GM19324 (cell line): ENCODE measurements at regions not wholly inside any gene's neighbourhood (a gene's known extent, or its start where the extent isn't known, plus 50 kb on each side); places are given as distances from the start of the nearest gene placed in this dataset.
A peak's percentile ranks its signal among the peaks of the same experiment; 100 is the strongest.
"Not testable (repeated sequence)": the region's sequence is repeated elsewhere in the genome, so short reads cannot be mapped to it uniquely, and the experiment has no call there.

ENCODE experiments used
- ATAC-seq: cut with Tn5 transposase; IDR thresholded peaks from one replicate; pipeline ENCODE4 v1.9.1; 2021; ENCODE audit warnings: mild to moderate bottlenecking, moderate library complexity; ENCODE audit not compliant: unreplicated experiment, low FRiP score

DNA sequence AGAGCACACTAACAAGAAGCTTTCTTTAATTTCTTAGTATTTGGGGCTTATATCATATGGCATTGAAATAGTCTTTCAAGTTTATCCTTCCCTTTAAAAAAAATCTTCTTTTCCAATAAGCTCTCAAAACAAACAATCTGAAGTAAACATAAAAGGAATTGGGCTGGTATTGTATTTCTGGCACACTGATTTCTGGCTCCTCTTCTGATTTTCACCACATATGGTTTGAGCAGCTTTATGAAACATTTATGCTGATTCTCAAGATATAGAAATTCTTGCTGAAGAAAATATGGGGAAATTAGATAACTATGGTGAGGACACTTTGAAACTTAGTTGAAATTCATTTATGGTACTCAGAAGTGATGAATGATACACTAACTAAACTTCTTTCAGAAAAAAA, 467.2 kb downstream of the TFAP2B start:
- no peak for ATAC-seq

DNA sequence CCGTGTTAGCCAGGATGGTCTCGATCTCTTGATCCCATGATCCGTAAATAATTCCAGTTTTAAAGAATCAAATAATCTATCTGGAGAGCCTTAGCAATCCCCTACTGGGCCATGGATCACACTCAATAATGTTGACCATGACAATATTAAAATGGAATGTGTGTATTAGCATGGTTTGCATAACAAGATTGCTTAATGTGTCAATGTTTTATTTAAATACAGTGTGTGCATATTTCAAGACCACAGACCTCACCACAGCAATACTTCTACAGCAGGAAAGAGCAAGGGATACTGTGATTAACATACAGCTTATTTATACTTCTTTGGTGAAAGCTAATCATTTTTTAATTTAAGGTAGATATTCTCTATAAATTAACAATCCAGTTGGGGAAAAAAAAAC, 470.4 kb downstream of the TFAP2B start:
- ATAC-seq, result no peak

DNA sequence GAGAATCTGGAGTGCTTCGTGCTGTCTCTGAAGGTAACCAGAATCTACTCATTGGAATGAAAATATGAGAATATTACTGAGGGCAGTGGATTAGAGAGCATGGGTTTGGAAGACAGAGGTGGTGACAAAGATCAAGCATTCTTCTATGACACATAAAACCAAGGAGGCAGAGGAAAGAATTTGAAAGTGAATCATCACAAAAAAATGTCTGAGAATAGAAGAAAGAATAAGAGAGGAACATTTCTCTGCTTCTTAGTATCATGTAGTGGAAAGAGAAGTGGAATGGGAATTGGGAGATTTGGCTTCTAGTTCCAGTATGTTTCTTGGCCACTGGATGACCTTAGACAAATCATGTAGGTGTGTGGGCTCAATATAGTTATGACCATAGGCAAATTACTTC, 474.0 kb downstream of the TFAP2B start:
- ATAC-seq, result no peak

DNA sequence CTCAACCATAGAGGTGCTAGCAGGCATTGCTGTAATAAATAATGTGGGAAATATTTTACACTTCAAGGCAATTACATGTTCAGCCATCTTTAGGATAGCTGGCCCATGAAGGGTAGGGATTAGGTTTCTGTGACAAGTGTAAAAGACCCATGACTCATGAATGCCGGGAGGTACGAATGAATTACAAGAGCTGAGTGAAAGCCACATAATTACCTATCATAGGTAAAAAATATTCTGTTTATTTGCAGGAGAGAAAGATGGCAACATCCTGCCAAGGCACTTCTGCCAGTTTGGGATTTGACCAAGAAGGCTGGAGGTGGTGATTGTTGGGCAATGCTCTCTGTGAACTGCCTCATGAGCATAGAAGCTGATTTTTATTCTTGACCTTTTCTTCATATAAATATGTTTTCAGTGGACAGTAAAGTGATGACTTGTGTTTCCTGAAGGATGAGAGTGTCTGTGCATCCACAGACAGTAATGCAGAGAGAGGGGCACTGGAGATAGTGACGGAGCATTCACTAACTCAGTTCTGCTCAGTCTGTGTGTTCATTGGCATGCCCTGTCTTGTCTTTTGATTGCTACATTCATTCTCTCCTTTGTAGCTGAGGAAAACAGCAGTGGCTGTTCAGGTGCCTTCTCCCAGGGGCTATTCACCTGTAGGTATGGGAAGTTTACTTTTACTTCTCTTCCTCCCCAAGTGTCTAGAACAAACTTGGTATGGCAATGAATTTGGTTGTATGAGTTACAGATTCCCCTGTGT, 481.1 kb downstream of the TFAP2B start:
- no peak for ATAC-seq

DNA sequence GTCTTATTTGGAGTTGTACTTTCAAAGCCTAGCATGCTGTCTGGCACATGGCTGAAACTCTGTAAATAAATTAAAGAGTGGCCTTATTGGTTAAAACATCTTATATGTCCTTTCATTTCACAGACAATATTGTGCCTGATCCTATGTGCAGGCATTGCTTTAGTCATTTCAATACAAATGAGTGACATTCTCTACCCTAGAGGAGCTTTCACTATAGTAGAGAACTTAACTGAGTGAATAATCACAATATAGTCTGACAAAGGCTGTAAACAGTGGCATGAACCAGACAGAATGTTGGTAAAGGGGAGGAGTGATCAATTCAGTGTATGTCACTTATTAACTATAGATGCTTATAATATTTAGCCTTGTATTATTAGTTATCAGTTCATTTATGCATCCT, 481.8 kb downstream of the TFAP2B start:
- peak; percentile 47 for ATAC-seq

GRCh38 chr6:51301962-51302361, 483.3 kb downstream of the TFAP2B start:
- peak; percentile 47 for ATAC-seq

DNA sequence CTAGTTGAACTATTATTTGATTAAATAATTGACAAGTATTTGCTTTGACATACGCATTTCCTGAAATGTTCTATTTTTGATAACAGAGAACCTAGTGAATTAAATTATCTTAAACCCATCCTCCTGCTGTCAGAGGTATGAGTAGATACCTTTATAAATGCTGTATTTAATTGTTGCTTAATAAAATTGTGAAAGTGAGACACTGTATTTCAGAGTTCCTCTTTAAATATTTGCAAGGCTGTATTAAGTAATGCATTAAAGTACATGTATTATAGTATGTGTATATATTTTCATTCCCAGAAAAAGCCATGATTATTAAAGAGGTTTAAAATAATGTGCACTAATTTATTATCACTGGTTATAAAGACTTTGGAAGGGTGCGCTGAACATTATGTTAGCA, 483.8 kb downstream of the TFAP2B start:
- no peak for ATAC-seq

GRCh38 chr6:51303338-51303737, 484.7 kb downstream of the TFAP2B start:
- no peak for ATAC-seq

GRCh38 chr6:51314965-51315364, 496.3 kb downstream of the TFAP2B start:
- ATAC-seq, result no peak

DNA sequence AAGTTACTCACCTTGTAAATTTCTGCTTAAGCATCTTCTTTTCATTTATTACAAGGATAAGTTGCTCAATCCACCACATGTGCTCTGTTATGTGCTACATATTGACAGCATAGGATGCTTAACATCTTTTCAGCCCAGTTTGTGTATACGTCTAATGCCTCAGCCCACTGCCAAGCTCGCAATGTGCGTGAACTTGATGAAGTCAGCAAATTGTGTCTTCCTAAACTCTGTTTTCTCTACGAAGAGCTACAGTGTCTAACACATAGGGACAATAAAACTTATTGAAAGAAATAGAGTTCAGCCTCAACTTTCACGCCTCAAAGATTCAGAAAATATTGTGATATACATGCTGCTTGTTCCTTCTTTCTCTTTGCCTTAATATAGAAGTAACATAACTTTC, 500.0 kb downstream of the TFAP2B start:
- no peak for ATAC-seq

DNA sequence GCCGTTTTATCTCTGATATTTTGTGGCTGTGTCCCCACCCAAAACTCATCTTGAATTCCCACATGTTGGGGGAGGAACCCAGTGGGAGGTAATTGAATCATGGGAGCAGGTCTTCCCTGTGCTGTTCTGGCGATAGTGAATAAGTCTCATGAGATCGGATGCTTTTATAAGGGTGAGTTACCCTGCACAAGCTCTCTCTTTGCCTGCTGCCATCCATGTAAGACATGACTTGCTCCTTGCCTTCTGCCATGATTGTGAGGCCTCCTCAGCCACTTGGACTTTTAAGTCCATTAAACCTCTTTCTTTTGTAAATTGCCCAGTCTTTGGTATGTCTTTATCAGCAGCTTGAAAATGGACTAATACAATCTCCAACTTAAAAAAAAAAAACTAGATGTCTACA, 502.8 kb downstream of the TFAP2B start:
- ATAC-seq, result not testable (repeated sequence)

DNA sequence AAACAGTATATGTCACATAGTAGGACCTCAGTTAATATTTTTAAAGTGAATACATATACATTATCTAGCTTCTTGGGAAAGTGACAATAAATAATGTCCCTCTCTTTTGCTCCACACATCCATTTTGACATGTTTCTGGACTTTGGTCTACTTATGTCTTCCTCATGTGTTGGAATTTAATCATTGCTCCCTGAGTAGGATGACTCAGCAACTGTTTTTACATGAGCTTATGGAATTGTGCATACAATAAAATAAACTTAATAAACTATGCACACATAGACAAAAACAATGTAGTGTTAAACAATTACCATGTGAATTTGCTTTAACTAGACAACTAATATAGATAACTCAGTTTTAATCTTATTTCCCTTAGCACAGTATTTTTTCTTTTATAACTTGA, 503.8 kb downstream of the TFAP2B start:
- no peak for ATAC-seq

GRCh38 chr6:51323056-51323455, 504.4 kb downstream of the TFAP2B start:
- no peak for ATAC-seq

DNA sequence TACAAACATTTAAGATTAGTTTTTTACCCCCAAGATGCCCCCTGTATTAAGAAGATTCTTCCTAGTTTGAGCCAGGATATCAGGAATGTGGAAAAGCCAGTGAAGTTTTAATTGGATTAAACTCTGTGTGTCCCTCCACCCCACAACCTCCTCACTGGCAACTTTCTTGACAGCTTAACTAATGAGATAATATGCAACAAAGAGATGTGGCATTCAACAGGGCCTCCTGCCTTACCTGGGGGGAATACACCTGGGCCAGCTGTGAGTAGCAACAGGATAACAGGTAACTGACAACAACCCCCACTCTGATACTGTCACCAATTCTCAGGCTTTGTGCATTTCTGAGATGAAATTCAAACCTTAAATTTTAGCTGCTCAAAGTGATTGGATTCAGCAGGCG, 512.3 kb downstream of the TFAP2B start:
- ATAC-seq, result no peak

GRCh38 chr6:51335543-51335942, 516.9 kb downstream of the TFAP2B start:
- no peak for ATAC-seq

- ATAC-seq, result no peak
Observed at GRCh38 chr6:51336185-51336584, 517.5 kb downstream of the TFAP2B start.

GRCh38 chr6:51337277-51337676, 518.6 kb downstream of the TFAP2B start:
- ATAC-seq, result no peak

DNA sequence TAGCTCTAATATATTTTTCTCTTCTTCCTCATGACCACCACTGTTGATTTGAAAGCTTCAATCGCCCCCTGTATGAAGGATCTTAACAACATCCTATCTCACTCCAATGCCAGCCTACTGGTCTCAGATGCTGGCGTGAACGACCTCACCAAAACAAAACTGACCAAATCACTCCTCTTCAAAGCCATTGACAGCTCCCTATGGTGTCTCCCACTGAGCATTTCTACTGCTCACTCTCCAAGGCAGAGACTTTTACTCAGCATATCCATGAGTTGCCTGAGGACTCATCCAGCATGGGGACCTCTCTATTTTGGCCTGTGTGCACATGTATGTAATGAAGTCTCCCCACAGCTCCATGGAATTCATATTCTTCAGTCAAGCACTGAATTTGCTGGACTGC, 520.4 kb downstream of the TFAP2B start:
- ATAC-seq, result no peak

- ATAC-seq, result no peak
Observed at GRCh38 chr6:51339728-51340127, 521.1 kb downstream of the TFAP2B start.

DNA sequence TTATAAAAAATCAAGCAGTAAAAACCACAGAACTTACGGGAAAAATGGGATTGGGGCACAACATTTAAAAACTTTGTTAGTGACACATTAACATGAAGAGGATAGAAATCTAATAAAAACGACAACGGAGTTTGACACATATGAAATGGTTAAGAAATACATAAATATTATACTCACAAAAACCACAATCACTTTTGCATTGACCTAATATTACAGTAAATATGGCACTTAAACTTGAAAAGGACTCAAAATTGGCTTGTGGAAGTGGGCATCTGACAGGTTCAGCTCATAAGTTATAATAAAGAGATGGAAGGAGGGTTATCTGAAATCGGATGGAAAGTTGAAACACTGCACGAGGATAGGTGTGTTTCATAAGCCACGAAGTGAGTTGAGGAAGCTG, 523.7 kb downstream of the TFAP2B start:
- ATAC-seq, result no peak

DNA sequence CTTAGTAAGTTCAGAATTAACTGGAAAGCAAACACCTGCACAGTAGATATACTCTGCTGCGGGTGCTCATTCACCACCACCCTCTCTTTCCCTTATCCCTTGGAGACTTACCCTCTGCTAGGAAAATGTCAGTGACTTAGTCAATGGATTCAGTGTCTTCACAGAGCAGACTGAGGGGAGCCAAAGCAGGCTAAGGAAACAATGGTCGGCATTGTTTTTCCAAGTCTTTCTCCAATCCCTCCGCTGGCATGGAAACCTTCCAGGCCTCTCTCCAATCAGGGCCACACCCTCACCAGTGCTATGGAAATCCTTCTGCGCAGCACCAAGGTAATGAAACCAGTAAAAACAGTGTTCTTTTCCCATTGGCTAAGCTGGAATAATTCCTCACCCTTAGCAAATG, 531.2 kb downstream of the TFAP2B start:
- ATAC-seq, result no peak

DNA sequence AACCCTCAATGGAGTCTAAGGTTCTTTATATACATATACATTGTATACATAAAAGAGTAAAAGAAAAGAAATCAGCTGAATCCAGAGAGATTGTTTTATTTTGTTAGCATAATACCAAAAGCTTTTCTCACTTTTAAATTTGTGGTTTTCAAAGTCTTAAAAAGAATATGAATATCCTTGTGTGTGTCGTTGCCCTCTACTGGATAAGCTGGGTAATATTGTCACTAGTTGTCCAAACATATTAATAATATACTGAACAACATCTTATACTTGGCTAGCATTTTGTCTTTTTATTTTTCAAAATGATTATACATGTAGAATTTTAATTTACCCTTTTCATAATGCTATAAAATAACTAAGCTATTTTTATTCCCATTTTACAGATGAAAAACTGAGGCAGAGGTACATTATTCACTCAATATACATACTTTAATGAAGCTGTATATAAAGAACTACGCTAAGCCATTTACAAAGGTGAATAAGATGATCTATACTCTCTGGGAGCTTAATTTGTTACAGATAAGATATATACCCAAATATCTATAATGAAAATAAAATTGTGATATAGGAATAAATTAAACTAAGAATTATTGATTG, 531.7 kb downstream of the TFAP2B start:
- no peak for ATAC-seq
